HG02588 (cell line): ENCODE measurements at regions not wholly inside any gene's neighbourhood (a gene's known extent, or its start where the extent isn't known, plus 50 kb on each side); places are given as distances from the start of the nearest gene placed in this dataset.
"Not testable (repeated sequence)": the region's sequence is repeated elsewhere in the genome, so short reads cannot be mapped to it uniquely, and the experiment has no call there.

Source experiments
- ATAC-seq: cut with Tn5 transposase; IDR thresholded peaks from one replicate; pipeline ENCODE4 v1.9.1; 2021; ENCODE audit warnings: mild to moderate bottlenecking, moderate library complexity; ENCODE audit not compliant: unreplicated experiment

DNA sequence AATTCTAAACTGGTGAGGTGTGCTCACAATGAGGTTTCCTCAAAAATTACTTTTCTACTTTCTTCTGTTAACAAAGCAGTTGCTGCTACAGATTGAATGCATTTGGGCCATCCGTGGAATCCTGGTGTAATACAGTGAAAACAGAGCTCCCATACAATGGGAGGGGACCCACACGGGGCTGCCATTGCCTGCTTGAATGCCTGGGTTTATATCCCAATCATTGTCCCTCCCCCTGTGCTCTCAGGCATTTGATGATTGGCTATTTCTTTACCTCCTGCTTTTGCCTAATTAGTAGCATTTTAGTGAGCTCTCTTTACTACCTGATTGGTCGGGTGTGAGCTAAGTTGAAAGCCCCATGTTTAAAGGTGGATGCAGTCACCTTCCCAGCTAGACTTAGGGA, 52.9 kb upstream of the CSF1 start:
- not testable (repeated sequence) for ATAC-seq

DNA sequence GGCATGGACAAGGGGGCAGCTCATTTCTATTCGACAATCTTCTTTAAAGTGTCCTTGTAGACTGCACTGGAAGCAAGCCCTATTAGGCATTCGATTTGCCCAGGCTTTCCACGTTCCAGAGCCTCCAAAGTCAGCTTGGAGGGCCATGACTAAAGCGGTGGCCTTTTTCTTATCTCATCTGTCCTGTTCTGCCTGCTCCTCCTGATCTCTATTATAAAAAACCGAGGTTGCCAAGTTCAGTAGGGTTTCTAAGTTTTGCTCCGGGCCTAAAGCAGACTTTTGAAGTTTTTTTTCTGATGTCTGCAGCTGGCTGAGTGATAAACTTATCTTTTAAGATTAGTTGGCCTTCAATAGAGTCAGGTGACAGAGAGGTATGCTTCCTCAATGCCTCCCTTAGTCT, 54.7 kb upstream of the CSF1 start:
- not testable (repeated sequence) for ATAC-seq

DNA sequence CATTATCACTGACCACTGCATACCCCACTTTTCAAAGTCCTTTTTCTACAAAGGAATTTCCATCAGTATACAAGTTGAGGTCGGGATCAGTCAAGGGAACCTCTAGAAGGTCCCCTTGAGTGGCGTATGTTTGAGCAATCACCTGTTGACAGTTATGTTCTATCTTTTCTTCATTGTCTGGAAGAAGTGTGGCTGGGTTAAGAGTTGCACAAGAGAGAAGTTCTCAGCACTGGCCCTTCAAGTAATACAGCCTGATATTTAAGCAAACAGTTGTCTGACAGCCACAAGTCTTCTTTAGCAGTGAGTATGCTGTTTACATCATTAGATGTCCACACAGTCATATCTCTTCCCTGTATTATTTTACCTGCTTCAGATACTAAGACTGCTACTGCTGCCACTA, 56.7 kb upstream of the CSF1 start:
- ATAC-seq, result not testable (repeated sequence)

- ATAC-seq, result not testable (repeated sequence)
These were observed 58.2 kb upstream of the CSF1 start for GRCh38 chr1:109852221-109853015.

DNA sequence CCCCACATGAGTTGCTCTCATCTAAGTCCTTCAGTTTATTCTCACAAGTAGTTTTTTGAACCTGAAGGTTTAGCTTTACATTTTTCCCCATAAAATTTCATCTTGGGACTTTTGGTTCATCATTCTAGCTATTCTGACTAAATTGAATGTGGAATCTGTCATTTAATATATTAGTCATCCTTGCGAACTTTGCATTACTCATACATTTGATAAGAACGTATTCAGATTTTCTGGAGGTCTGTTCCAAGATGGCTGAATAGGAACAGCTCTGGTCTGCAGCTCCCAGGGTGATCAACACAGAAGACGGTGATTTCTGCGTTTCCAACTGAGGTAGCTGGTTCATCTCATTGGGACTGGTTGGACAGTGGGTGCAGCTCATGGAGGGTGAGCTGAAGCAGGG, 59.8 kb upstream of the CSF1 start:
- no peak for ATAC-seq

DNA sequence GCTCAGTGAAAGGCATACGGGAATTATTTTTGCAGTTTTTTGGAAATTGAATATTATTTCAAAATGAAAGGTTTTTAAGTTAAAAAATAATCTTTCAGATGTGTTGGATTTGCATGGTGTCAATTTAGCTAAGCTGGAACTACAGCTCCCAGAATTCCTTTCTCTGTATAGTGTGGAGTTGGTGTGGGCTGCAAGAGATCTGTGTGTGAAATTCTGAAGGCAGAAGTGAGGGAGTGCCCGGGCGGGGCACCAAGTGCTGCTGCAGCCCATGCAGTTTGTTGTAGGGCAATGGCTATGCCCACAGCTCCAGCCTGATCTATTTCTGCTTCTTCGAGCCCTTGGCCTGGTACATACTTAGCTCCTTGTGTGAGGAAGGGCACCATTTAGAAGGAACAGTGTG, 60.5 kb upstream of the CSF1 start:
- no peak for ATAC-seq

GRCh38 chr1:109849655-109850054, 61.0 kb upstream of the CSF1 start:
- no peak for ATAC-seq

GRCh38 chr1:109847251-109847650, 63.4 kb upstream of the CSF1 start:
- ATAC-seq, result no peak

GRCh38 chr1:109846846-109847245, 63.8 kb upstream of the CSF1 start:
- no peak for ATAC-seq

DNA sequence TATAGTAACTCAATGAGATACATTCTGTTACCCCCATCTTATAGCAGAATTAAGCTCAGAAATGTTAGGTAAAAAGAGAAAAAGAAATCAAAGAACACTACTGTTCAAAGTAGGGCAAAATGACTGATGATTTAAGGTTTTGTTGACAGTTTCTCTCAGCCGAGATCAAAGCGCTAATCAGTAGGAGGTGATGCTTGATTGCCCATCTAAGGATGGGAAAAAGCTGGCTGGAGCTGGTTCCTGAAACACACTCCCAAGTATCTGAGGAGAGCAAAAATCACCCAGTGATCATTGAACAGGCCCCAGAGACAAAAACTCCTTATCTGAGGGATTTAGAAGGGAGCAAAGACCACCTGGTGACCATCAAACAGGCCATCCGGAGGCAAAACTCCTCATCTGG, 64.5 kb upstream of the CSF1 start:
- no peak for ATAC-seq

DNA sequence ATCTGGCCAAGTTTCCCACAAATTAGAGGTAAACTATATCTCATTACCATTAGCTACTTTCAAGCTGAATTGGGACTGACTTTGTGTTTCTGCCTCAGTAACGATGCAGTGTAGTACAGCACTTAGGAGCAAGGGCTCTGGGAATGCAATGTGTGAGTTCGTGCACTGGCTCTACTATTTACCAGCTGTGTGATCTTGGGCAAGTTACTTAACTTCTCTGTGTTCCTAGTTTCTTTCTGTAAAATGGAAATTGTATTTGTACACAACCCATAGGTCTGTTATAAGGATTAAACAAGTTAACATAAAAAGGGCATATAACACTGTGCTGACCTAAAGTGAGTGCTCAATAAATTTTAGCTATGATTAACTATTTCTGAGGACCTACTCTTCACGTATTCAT, 65.0 kb upstream of the CSF1 start:
- no peak for ATAC-seq

DNA sequence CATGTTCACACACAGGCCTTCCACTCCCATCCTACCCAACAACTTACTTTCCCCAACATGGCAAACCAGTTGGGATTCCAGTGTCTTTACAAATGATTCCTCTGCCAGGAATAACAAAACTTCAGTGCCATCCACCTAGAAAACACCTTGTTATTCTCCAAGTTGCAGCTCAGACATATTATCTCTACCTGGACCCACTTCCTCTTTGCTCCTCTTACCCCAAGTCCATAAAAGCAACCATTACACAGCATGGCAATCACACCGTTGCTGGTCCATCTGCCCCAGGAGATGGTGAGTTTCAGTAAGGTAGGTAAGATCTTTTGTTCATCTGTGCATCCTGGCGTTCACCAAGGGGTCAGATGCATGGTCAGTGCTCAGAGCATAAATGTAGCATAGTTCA, 66.0 kb upstream of the CSF1 start:
- no peak for ATAC-seq

DNA sequence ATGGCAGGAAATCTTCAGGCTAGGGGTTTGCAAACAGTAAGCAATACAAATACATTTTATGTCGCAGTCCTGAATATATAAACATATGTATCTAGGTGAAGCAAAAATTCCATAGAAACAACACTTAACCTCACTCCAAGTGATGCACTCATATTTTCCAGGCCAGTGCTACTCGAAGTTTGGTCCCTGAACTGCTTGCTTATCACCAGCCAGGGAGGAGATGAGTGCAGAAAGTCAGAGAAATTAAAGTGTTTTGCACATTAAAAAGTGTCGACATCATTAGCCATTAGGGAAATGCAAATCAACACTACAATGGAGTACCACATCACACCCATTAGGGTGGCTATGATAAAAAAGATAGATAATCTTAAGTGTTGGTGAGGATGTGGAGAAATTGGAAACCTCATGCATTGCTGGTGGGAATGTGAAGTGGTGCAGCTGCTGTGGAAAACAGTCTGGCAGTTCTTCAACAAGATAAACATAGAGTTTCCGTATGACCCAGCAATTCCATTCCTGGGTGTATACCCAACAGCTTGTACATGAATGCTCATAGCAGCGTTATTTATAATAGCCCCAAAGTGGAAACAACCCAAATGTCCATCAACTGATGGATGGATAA, 70.5 kb upstream of the CSF1 start:
- no peak for ATAC-seq

- not testable (repeated sequence) for ATAC-seq
These were observed 71.4 kb upstream of the CSF1 start for GRCh38 chr1:109839276-109839675.

- ATAC-seq, result no peak
These were observed 71.8 kb upstream of the CSF1 start for GRCh38 chr1:109838838-109839240.

DNA sequence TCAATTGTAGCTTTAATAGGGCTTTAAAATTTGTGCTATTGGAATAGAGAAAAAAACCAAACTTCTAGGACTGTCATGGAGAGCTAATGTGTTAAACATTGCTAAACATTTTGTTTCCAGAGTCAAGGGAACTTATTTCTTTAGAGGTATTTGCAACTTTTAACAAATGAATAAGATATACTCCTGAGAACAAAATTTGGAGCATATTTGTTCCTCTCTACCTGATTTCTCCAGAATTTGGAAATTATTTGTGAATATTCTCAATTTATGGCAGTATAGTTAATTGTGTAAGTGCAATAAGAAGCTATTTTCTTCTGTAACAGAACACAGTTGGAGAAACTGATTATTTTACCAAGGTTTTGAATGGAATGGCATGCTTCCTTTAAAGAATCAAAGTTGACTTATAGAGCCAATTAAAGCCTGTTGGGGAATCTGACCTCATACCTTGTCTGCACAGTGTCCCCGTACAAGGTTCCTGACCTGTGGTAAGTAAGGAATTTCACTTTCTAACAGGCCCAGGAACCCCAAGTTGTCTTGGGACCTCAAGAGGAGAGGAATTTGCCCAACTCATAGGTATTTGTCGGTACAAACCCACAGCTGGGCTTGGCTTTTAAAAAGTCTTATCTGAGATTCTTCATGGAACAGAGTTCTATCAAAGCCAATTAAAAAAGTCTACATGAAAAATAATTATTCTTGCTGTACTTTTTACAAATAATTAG, 72.6 kb upstream of the CSF1 start:
- no peak for ATAC-seq

- ATAC-seq, result not testable (repeated sequence)
These were observed 71.9 kb upstream of the EPS8L3 start for GRCh38 chr1:109835645-109836044.

DNA sequence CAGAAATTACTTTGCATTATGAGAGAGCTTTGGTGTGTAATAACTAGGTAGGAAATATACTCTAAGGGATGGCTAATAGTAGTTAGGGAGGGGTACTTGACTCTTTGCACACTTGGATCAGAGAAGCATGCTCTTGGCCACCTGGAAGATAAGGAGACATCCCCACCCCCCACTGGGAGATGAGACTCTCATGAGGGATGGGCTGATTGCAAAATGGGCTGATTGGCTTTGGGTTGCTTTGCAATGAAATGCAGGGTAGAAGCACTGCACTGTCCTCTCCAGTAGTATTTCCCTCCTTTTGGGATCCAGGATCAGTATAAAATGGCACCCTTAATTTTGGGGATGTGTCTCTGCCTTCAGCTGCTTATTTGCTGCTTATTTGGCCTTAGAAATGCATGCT, 71.2 kb upstream of the EPS8L3 start:
- no peak for ATAC-seq

- ATAC-seq, result no peak
These were observed 69.2 kb upstream of the EPS8L3 start for GRCh38 chr1:109832945-109833344.

DNA sequence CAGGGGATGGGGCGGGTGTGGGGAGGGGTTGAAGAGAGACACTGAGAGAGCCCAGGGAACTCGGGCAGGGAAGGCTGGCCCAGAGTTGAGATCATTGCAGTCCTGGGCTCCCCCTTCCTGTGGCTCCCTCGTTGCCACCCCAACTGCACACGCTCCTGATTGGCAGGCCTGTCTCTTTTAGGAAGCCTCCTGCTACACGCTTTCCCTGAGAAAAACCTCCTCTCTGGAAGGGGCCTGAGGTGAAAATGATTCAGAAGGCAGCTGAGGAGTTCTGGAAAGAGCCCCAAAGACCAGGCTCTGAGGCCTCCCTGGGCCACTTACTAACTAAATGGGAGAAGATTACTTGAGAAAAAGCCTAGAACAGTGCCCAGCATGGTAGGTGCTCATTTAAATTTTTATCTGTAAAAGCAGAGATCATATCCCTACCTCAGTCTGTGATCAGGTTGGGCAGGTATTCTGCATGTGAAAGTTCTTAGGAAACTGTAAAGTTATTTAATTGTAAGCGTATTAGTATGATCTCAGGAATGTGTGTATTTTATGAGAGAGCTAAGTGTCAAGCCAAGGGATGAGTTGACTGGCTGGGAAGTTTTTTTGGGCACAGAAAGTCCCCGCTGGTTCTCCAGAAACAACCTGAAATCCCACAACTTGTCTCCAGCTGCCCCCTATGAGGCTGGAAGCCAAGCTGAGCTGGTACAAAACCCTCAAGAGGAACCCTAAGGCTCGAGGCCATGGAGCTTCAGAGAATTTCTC, 65.2 kb upstream of the EPS8L3 start:
- ATAC-seq, result no peak

DNA sequence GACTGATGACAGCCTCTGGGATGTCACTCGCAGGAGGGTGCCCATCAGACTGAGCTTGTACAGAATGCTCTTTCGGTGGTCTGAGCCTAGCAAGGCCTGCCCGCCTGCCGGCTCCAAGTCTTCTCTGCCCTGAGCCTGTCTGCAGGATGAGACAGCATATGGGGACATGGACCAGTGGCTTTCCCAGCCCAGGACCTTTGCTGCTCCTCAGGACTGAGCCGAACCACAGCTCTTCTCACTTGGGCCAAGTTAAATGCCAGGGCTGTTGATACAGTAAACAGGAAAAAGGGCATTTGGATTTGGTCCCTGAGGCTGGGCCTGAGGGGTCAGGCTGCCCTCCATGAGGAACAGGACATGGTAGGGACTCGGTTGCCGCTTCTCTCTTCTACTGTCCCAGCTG, 64.3 kb upstream of the EPS8L3 start:
- ATAC-seq, result no peak
